ENCODE measurements at regions not wholly inside any gene's neighbourhood (a gene's known extent, or its start where the extent isn't known, plus 50 kb on each side); places are given as distances from the start of the nearest gene placed in this dataset.

DNA sequence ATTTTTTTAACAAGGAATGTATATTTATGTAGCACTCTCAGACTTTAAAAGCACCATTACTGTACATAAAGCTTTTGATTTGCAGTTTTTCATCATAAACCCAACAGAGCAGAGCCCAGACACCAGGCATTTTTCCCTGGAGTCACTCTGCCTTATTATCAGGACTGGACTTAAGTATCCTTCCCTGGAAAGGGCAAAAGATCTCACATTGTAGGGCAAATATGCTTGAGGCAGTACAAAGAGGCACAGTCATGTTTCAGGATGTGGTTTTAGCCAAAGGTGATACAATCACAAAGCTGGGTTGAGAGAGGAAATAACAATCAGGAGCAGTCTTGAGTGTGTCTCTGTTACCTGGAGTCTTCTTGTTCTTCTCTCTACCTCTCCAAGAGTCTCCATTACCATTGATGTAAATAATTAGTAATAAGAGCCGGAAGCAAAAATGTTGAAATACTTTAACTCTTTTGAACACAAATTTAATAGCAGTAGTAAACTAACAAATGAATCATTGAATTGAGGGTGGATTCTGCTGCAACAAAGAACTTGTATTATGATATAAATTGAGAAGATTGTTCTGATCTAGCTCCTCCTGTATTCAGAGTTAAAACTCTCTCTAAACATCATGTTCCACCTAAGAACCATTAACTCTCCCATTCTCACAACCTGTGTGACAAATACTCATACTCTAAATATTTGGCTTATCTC is 160.5 kb downstream of the LTN1 start:
- TF ChIP-seq, protein P1, sequence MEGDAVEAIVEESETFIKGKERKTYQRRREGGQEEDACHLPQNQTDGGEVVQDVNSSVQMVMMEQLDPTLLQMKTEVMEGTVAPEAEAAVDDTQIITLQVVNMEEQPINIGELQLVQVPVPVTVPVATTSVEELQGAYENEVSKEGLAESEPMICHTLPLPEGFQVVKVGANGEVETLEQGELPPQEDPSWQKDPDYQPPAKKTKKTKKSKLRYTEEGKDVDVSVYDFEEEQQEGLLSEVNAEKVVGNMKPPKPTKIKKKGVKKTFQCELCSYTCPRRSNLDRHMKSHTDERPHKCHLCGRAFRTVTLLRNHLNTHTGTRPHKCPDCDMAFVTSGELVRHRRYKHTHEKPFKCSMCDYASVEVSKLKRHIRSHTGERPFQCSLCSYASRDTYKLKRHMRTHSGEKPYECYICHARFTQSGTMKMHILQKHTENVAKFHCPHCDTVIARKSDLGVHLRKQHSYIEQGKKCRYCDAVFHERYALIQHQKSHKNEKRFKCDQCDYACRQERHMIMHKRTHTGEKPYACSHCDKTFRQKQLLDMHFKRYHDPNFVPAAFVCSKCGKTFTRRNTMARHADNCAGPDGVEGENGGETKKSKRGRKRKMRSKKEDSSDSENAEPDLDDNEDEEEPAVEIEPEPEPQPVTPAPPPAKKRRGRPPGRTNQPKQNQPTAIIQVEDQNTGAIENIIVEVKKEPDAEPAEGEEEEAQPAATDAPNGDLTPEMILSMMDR (IDR thresholded peaks at IDR 0.05; ENCODE audit: low read depth, low read length) = no peak
- TF ChIP-seq, protein P2, sequence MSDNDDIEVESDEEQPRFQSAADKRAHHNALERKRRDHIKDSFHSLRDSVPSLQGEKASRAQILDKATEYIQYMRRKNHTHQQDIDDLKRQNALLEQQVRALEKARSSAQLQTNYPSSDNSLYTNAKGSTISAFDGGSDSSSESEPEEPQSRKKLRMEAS (IDR thresholded peaks at IDR 0.05; ENCODE audit: low read depth, low read length) = no peak
- TF ChIP-seq MYC (IDR thresholded peaks at IDR 0.05; ENCODE audit: low read depth, low read length) = no peak

Measured in NB4 (cell line).